ENCODE measurements at regions not wholly inside any gene's neighbourhood (a gene's known extent, or its start where the extent isn't known, plus 50 kb on each side); places are given as distances from the start of the nearest gene placed in this dataset.

DNA sequence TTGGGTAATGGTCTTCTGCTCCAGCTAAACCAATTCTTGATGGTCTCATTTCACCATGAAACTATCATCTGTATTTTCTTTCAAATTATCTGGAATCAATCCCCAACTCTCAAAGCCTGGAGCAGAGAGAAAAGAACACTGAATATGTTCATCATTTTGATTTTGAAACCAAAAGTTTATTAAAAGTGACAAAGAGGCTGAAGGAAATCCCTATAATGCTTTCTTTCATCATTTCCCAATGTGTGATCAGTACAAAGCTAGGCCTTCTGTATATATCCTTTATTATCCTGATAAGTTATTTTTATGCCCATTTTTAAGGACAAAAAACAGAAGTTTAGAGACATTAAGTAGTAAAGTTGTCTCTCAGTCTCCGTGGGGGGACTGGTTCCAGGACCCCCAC lies 50.1 kb upstream of the MBNL1 start:
- TF ChIP-seq, protein P1, sequence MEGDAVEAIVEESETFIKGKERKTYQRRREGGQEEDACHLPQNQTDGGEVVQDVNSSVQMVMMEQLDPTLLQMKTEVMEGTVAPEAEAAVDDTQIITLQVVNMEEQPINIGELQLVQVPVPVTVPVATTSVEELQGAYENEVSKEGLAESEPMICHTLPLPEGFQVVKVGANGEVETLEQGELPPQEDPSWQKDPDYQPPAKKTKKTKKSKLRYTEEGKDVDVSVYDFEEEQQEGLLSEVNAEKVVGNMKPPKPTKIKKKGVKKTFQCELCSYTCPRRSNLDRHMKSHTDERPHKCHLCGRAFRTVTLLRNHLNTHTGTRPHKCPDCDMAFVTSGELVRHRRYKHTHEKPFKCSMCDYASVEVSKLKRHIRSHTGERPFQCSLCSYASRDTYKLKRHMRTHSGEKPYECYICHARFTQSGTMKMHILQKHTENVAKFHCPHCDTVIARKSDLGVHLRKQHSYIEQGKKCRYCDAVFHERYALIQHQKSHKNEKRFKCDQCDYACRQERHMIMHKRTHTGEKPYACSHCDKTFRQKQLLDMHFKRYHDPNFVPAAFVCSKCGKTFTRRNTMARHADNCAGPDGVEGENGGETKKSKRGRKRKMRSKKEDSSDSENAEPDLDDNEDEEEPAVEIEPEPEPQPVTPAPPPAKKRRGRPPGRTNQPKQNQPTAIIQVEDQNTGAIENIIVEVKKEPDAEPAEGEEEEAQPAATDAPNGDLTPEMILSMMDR (IDR thresholded peaks at IDR 0.05 in 2 of 3, conservative IDR thresholded peaks at IDR 0.05 in 1 of 3; ENCODE audit: borderline replicate concordance in 1 of 3, insufficient read depth in 1 of 3, low read depth in 2 of 3, low read length in 2 of 3): no peak
- TF ChIP-seq, protein P2, sequence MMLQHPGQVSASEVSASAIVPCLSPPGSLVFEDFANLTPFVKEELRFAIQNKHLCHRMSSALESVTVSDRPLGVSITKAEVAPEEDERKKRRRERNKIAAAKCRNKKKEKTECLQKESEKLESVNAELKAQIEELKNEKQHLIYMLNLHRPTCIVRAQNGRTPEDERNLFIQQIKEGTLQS (IDR thresholded peaks at IDR 0.05): no peak
- TF ChIP-seq CEBPB (IDR thresholded peaks at IDR 0.05; ENCODE audit: low read depth) (no peak), TCF7L2 (IDR thresholded peaks at IDR 0.05; ENCODE audit: borderline replicate concordance, extremely low read depth, insufficient read depth, insufficient read length) (no peak), POLR2A (IDR thresholded peaks at IDR 0.05; ENCODE audit: borderline replicate concordance, extremely low read depth, insufficient read depth, insufficient read length) (no peak), EZH2 (IDR thresholded peaks at IDR 0.05) (no peak), YY1 (IDR thresholded peaks at IDR 0.05; ENCODE audit: extremely low read depth, insufficient replicate concordance, low read depth, low read length) (no peak), RAD21 (IDR thresholded peaks at IDR 0.05; ENCODE audit: low read depth) (no peak), JUND (IDR thresholded peaks at IDR 0.05) (no peak)
- TF ChIP-seq, protein P3, sequence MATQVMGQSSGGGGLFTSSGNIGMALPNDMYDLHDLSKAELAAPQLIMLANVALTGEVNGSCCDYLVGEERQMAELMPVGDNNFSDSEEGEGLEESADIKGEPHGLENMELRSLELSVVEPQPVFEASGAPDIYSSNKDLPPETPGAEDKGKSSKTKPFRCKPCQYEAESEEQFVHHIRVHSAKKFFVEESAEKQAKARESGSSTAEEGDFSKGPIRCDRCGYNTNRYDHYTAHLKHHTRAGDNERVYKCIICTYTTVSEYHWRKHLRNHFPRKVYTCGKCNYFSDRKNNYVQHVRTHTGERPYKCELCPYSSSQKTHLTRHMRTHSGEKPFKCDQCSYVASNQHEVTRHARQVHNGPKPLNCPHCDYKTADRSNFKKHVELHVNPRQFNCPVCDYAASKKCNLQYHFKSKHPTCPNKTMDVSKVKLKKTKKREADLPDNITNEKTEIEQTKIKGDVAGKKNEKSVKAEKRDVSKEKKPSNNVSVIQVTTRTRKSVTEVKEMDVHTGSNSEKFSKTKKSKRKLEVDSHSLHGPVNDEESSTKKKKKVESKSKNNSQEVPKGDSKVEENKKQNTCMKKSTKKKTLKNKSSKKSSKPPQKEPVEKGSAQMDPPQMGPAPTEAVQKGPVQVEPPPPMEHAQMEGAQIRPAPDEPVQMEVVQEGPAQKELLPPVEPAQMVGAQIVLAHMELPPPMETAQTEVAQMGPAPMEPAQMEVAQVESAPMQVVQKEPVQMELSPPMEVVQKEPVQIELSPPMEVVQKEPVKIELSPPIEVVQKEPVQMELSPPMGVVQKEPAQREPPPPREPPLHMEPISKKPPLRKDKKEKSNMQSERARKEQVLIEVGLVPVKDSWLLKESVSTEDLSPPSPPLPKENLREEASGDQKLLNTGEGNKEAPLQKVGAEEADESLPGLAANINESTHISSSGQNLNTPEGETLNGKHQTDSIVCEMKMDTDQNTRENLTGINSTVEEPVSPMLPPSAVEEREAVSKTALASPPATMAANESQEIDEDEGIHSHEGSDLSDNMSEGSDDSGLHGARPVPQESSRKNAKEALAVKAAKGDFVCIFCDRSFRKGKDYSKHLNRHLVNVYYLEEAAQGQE (IDR thresholded peaks at IDR 0.05; ENCODE audit: low read depth): no peak

Measured in HCT116 (cell line).